ENCODE measurements at regions not wholly inside any gene's neighbourhood (a gene's known extent, or its start where the extent isn't known, plus 50 kb on each side); places are given as distances from the start of the nearest gene placed in this dataset.

- no peak overlapping the region for H3K27ac ChIP-seq
- H3K27me3 ChIP-seq = no peaks in the 10 kb centered on the region
- TF ChIP-seq, protein P1, sequence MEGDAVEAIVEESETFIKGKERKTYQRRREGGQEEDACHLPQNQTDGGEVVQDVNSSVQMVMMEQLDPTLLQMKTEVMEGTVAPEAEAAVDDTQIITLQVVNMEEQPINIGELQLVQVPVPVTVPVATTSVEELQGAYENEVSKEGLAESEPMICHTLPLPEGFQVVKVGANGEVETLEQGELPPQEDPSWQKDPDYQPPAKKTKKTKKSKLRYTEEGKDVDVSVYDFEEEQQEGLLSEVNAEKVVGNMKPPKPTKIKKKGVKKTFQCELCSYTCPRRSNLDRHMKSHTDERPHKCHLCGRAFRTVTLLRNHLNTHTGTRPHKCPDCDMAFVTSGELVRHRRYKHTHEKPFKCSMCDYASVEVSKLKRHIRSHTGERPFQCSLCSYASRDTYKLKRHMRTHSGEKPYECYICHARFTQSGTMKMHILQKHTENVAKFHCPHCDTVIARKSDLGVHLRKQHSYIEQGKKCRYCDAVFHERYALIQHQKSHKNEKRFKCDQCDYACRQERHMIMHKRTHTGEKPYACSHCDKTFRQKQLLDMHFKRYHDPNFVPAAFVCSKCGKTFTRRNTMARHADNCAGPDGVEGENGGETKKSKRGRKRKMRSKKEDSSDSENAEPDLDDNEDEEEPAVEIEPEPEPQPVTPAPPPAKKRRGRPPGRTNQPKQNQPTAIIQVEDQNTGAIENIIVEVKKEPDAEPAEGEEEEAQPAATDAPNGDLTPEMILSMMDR (IDR thresholded peaks at IDR 0.05) = no peak
- no peaks in the 10 kb centered on the region for H3K36me3 ChIP-seq
- no peaks in the 10 kb centered on the region for H3K4me1 ChIP-seq
- H3K9me3 ChIP-seq = no peaks in the 10 kb centered on the region
- no peak for DNase-seq (ENCODE audit: low spot score)
- no peak overlapping the region for H3K4me3 ChIP-seq
Observed at GRCh38 chr5:98398465-98398864, 375.0 kb upstream of the RGMB start.

GRCh38 chr5:98401656-98402055 is 371.8 kb upstream of the RGMB start:
- H3K4me3 ChIP-seq = no peak overlapping the region
- H3K27ac ChIP-seq = no peak overlapping the region
- TF ChIP-seq, protein P1 (IDR thresholded peaks at IDR 0.05) = no peak
- H3K36me3 ChIP-seq = no peaks in the 10 kb centered on the region
- DNase-seq (ENCODE audit: low spot score) = no peak
- H3K9me3 ChIP-seq = no peaks in the 10 kb centered on the region
- no peaks in the 10 kb centered on the region for H3K4me1 ChIP-seq
- no peaks in the 10 kb centered on the region for H3K27me3 ChIP-seq

DNA sequence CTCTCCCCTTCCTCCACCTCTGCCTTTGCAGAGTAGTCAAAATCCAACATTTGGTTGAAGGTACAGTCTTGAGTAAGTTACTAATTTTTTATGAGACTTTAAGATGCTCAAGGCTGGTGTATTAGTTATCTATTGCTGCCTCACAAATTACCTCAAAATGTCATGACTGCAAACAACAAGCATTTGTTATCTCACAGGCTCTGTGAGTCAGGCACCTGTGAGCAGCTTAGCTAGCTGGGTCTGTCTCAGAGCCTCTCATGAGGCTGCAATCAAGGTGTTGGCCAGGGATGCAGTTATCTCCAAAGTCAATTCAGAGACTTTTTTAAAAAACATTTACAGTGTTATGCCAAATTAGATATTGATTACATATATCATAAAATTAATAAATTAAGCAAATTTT is 371.3 kb upstream of the RGMB start:
- no peaks in the 10 kb centered on the region for H3K36me3 ChIP-seq
- no peak overlapping the region for H3K27ac ChIP-seq
- no peaks in the 10 kb centered on the region for H3K9me3 ChIP-seq
- TF ChIP-seq, protein P1 (IDR thresholded peaks at IDR 0.05) = no peak
- H3K4me1 ChIP-seq = no peaks in the 10 kb centered on the region
- no peak overlapping the region for H3K4me3 ChIP-seq
- H3K27me3 ChIP-seq = no peaks in the 10 kb centered on the region
- no peak for DNase-seq (ENCODE audit: low spot score)

DNA sequence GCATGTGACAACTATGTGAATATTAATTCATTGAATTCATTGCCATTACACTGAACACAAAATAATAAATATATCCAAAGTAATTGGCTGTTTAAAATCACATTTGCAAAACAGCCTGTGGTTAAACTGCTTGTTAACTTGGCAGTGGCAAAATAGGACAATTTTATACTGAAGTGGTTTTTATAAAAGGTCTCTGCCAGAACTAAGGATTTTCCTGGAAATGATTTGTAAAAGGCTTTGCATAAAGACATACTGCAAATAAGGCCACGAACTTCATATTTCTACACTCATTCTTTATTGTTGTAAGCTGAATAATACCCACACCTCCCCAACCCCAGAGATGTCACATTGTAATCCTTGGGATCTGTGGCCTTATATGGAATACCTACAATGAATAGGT is 370.3 kb upstream of the RGMB start:
- Histone ChIP-seq H3K36me3 (no peaks in the 10 kb centered on the region), H3K27ac (no peak overlapping the region), H3K4me1 (no peaks in the 10 kb centered on the region), H3K9me3 (no peaks in the 10 kb centered on the region), H3K27me3 (no peaks in the 10 kb centered on the region), H3K4me3 (no peak overlapping the region)
- TF ChIP-seq, protein P1 (IDR thresholded peaks at IDR 0.05) = no peak
- no peak for DNase-seq (ENCODE audit: low spot score)

GRCh38 chr5:98414938-98415337 is 358.5 kb upstream of the RGMB start:
- TF ChIP-seq, protein P1 (IDR thresholded peaks at IDR 0.05) = no peak
- H3K4me1 ChIP-seq = no peaks in the 10 kb centered on the region
- no peaks in the 10 kb centered on the region for H3K36me3 ChIP-seq
- no peaks in the 10 kb centered on the region for H3K9me3 ChIP-seq
- no peak overlapping the region for H3K4me3 ChIP-seq
- no peak overlapping the region for H3K27ac ChIP-seq
- H3K27me3 ChIP-seq = no peaks in the 10 kb centered on the region
- no peak for DNase-seq (ENCODE audit: low spot score)

GRCh38 chr5:98415663-98416062 is 357.8 kb upstream of the RGMB start:
- H3K9me3 ChIP-seq = no peaks in the 10 kb centered on the region
- no peaks in the 10 kb centered on the region for H3K27me3 ChIP-seq
- no peaks in the 10 kb centered on the region for H3K4me1 ChIP-seq
- no peak overlapping the region for H3K27ac ChIP-seq
- TF ChIP-seq, protein P1 (IDR thresholded peaks at IDR 0.05) = no peak
- H3K36me3 ChIP-seq = no peaks in the 10 kb centered on the region
- no peak for DNase-seq (ENCODE audit: low spot score)
- no peak overlapping the region for H3K4me3 ChIP-seq
